GM23338 (cell line): ENCODE measurements at regions not wholly inside any gene's neighbourhood (a gene's known extent, or its start where the extent isn't known, plus 50 kb on each side); places are given as distances from the start of the nearest gene placed in this dataset.

Source experiments
- ATAC-seq: fragments of 200-7000 bp; cut with Tn5 transposase; 3 replicates; pipeline ENCODE4 v1.9.1; 2020
- DNase-seq: peaks from one replicate; pipeline ENCODE4 v3.0.0-alpha.2; 2015; ENCODE audit warnings: low spot score
- H2AFZ ChIP-seq: fragments of 200-600 bp; sonication (generic); 2 replicates; pipeline ENCODE4 v1.8.0; 2016; ENCODE audit warnings: antibody characterized with exemption, mild to moderate bottlenecking, moderate library complexity
- H3F3A ChIP-seq: fragments of 200-600 bp; sonication (generic); replicated peaks from 2 replicates; pipeline ENCODE4 v1.8.0; 2017; ENCODE audit warnings: antibody characterized with exemption, mixed run types, low read depth
- H3K27ac ChIP-seq: fragments of 200-600 bp; sonication (generic); 2 replicates; pipeline ENCODE4 v1.6.1; 2016; ENCODE audit warnings: low read depth
- H3K27me3 ChIP-seq: fragments of 200-600 bp; sonication (generic); 2 replicates; pipeline ENCODE4 v1.8.0; 2016; ENCODE audit warnings: mild to moderate bottlenecking, mixed run types, moderate library complexity; ENCODE audit not compliant: insufficient read depth
- H3K36me3 ChIP-seq: fragments of 200-600 bp; sonication (generic); 2 replicates; pipeline ENCODE4 v1.8.0; 2016; ENCODE audit warnings: mild to moderate bottlenecking; ENCODE audit not compliant: insufficient read depth
- H3K4me1 ChIP-seq: fragments of 200-600 bp; sonication (generic); 2 replicates; pipeline ENCODE4 v1.8.0; 2016; ENCODE audit warnings: mild to moderate bottlenecking, moderate library complexity; ENCODE audit not compliant: insufficient read depth
- H3K4me2 ChIP-seq: fragments of 200-600 bp; sonication (generic); 2 replicates; pipeline ENCODE4 v1.7.1; 2017; ENCODE audit warnings: mixed run types
- H3K4me3 ChIP-seq: fragments of 200-600 bp; sonication (generic); 2 replicates; pipeline ENCODE4 v1.6.1; 2016; ENCODE audit warnings: mixed run types
- H3K79me2 ChIP-seq: fragments of 200-600 bp; sonication (generic); replicated peaks from 2 replicates; pipeline ENCODE4 v1.8.0; 2017; ENCODE audit warnings: mild to moderate bottlenecking; ENCODE audit not compliant: insufficient read depth
- H3K9me2 ChIP-seq: fragments of 200-600 bp; sonication (generic); 2 replicates; pipeline ENCODE4 v1.8.0; 2017; ENCODE audit not compliant: insufficient read depth
- H4K20me1 ChIP-seq: fragments of 200-600 bp; sonication (generic); replicated peaks from 2 replicates; pipeline ENCODE4 v1.8.0; 2017; ENCODE audit warnings: mild to moderate bottlenecking; ENCODE audit not compliant: insufficient read depth
- H3K27ac Mint-ChIP-seq: 2 replicates; pipeline ENCODE4 v1.8.0; 2020; ENCODE audit warnings: inconsistent platforms, mild to moderate bottlenecking, moderate library complexity, mixed read lengths
- H3K27me3 Mint-ChIP-seq: 3 replicates; pipeline ENCODE4 v1.8.0; 2022; ENCODE audit warnings: low read depth, mild to moderate bottlenecking, moderate library complexity, mixed read lengths, inconsistent platforms; ENCODE audit not compliant: insufficient read depth, poor library complexity
- H3K36me3 Mint-ChIP-seq: 3 replicates; pipeline ENCODE4 v1.8.0; 2021; ENCODE audit warnings: low read depth, mild to moderate bottlenecking, inconsistent platforms, moderate library complexity, mixed read lengths
- H3K4me1 Mint-ChIP-seq: 3 replicates; pipeline ENCODE4 v1.8.0; 2020; ENCODE audit warnings: mild to moderate bottlenecking, inconsistent platforms, mixed read lengths
- H3K4me3 Mint-ChIP-seq: 3 replicates; pipeline ENCODE4 v1.8.0; 2021; ENCODE audit warnings: moderate library complexity, mild to moderate bottlenecking, inconsistent platforms, mixed read lengths
- H3K9me3 Mint-ChIP-seq: 3 replicates; pipeline ENCODE4 v1.8.0; 2020; ENCODE audit warnings: moderate library complexity, mild to moderate bottlenecking, inconsistent platforms, mixed read lengths
- CREB1 ChIP-seq: fragments of 250-450 bp; sonication (Bioruptor Pico); IDR thresholded peaks from 2 replicates; pipeline ENCODE4 v1.5.0; 2020; ENCODE audit warnings: low read depth, mild to moderate bottlenecking, moderate library complexity
- EZH2 ChIP-seq: fragments of 200-600 bp; sonication (generic); IDR thresholded peaks from one replicate; pipeline ENCODE4 v1.8.0; 2017; ENCODE audit warnings: antibody characterized with exemption, mild to moderate bottlenecking, low read depth; ENCODE audit not compliant: unreplicated experiment
- EZH2phosphoT487 ChIP-seq: fragments of 200-600 bp; sonication (generic); IDR thresholded peaks from one replicate; pipeline ENCODE4 v1.8.1; 2018; ENCODE audit warnings: antibody characterized with exemption; ENCODE audit not compliant: unreplicated experiment
- JUNB ChIP-seq: IDR thresholded peaks from one replicate; pipeline ENCODE4 v1.6.1; 2016; ENCODE audit warnings: antibody characterized with exemption; ENCODE audit not compliant: unreplicated experiment
- NANOG ChIP-seq: IDR thresholded peaks from 2 replicates; pipeline ENCODE4 v1.6.1; 2016; ENCODE audit warnings: antibody characterized with exemption, borderline replicate concordance
- POLR2AphosphoS5 ChIP-seq: IDR thresholded peaks from 2 replicates; pipeline ENCODE4 v1.6.1; 2016; ENCODE audit warnings: antibody characterized with exemption, low read depth
- STAT1 ChIP-seq: IDR thresholded peaks from one replicate; pipeline ENCODE4 v1.6.1; 2016; ENCODE audit warnings: antibody characterized with exemption; ENCODE audit not compliant: unreplicated experiment
- ZNF114 ChIP-seq: fragments of 250-450 bp; sonication (Bioruptor Pico); IDR thresholded peaks from 2 replicates; pipeline ENCODE4 v1.5.0; 2020; ENCODE audit warnings: mild to moderate bottlenecking, moderate library complexity
- ZNF331 ChIP-seq: fragments of 250-450 bp; sonication (Bioruptor Pico); IDR thresholded peaks from 2 replicates; pipeline ENCODE4 v1.5.0; 2020; ENCODE audit warnings: low read depth, mild to moderate bottlenecking, moderate library complexity
- ZNF462 ChIP-seq: fragments of 250-450 bp; sonication (Bioruptor Pico); IDR thresholded peaks from 2 replicates; pipeline ENCODE4 v1.5.0; 2020; ENCODE audit warnings: mild to moderate bottlenecking, moderate library complexity
- TF ChIP-seq, protein P1 (sequence below): IDR thresholded peaks from one replicate; pipeline ENCODE4 v1.6.1; 2018; ENCODE audit warnings: antibody characterized with exemption; ENCODE audit not compliant: unreplicated experiment
- TF ChIP-seq, protein P2 (sequence below), 2 experiments: fragments of 200-600 bp in 1 of 2; sonication (generic) in 1 of 2; conservative IDR thresholded peaks; 2 replicates each; pipeline versions ENCODE4 v1.5.1 to v1.6.1; 2016 to 2017; ENCODE audit warnings: antibody characterized with exemption in 2 of 2, low read depth in 2 of 2, mild to moderate bottlenecking in 2 of 2, moderate library complexity in 1 of 2
- TF ChIP-seq, protein P3 (sequence below): IDR thresholded peaks from 2 replicates; pipeline ENCODE4 v1.6.1; 2016; ENCODE audit warnings: antibody characterized with exemption

DNA sequence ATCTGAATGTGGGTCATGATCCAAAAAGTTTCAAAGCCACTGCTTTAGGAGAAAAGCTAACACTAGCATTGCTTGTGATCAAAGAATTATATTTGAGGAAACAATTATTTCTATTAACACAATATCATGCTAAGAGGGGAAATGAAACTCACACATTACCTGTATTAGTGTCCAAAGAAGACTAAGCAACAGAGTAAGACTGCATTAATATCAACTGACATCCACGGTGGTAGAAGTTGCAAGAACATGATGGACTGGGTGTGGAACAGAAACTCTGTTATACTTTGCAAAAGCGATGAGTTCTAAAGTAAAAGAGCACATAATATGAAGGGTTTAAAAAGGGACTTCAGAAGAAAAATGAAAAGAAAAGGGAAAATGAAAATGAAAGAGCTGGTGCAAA, 648.3 kb upstream of the NECTIN3 start:
- no peak overlapping the region for H3K4me2 ChIP-seq
- Mint-ChIP-seq H3K27me3 (no peaks in the 10 kb centered on the region), H3K36me3 (no peaks in the 10 kb centered on the region), H3K4me1 (peaks cover 7% of the 10 kb centered on the region), H3K27ac (no peak overlapping the region), H3K9me3 (no peaks in the 10 kb centered on the region), H3K4me3 (no peak overlapping the region)
- H3K36me3 ChIP-seq, result no peaks in the 10 kb centered on the region
- H3K4me3 ChIP-seq, result no peak overlapping the region
- H3K27me3 ChIP-seq, result no peaks in the 10 kb centered on the region
- no peaks in the 10 kb centered on the region for H3K4me1 ChIP-seq
- no peak for ATAC-seq
- TF ChIP-seq STAT1 (no peak), EZH2 (no peak), ZNF114 (no peak), NANOG (no peak), JUNB (no peak), ZNF331 (CRISPR knock-in tag) (no peak), ZNF462 (CRISPR knock-in tag) (no peak), EZH2phosphoT487 (no peak), POLR2AphosphoS5 (no peak), CREB1 (CRISPR knock-in tag) (no peak)
- TF ChIP-seq, protein P1, sequence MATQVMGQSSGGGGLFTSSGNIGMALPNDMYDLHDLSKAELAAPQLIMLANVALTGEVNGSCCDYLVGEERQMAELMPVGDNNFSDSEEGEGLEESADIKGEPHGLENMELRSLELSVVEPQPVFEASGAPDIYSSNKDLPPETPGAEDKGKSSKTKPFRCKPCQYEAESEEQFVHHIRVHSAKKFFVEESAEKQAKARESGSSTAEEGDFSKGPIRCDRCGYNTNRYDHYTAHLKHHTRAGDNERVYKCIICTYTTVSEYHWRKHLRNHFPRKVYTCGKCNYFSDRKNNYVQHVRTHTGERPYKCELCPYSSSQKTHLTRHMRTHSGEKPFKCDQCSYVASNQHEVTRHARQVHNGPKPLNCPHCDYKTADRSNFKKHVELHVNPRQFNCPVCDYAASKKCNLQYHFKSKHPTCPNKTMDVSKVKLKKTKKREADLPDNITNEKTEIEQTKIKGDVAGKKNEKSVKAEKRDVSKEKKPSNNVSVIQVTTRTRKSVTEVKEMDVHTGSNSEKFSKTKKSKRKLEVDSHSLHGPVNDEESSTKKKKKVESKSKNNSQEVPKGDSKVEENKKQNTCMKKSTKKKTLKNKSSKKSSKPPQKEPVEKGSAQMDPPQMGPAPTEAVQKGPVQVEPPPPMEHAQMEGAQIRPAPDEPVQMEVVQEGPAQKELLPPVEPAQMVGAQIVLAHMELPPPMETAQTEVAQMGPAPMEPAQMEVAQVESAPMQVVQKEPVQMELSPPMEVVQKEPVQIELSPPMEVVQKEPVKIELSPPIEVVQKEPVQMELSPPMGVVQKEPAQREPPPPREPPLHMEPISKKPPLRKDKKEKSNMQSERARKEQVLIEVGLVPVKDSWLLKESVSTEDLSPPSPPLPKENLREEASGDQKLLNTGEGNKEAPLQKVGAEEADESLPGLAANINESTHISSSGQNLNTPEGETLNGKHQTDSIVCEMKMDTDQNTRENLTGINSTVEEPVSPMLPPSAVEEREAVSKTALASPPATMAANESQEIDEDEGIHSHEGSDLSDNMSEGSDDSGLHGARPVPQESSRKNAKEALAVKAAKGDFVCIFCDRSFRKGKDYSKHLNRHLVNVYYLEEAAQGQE, result no peak
- TF ChIP-seq, protein P2, sequence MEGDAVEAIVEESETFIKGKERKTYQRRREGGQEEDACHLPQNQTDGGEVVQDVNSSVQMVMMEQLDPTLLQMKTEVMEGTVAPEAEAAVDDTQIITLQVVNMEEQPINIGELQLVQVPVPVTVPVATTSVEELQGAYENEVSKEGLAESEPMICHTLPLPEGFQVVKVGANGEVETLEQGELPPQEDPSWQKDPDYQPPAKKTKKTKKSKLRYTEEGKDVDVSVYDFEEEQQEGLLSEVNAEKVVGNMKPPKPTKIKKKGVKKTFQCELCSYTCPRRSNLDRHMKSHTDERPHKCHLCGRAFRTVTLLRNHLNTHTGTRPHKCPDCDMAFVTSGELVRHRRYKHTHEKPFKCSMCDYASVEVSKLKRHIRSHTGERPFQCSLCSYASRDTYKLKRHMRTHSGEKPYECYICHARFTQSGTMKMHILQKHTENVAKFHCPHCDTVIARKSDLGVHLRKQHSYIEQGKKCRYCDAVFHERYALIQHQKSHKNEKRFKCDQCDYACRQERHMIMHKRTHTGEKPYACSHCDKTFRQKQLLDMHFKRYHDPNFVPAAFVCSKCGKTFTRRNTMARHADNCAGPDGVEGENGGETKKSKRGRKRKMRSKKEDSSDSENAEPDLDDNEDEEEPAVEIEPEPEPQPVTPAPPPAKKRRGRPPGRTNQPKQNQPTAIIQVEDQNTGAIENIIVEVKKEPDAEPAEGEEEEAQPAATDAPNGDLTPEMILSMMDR (conservative IDR thresholded peaks at IDR 0.05; ENCODE audit: low read depth in 2 of 2), result no peak
- TF ChIP-seq, protein P3, sequence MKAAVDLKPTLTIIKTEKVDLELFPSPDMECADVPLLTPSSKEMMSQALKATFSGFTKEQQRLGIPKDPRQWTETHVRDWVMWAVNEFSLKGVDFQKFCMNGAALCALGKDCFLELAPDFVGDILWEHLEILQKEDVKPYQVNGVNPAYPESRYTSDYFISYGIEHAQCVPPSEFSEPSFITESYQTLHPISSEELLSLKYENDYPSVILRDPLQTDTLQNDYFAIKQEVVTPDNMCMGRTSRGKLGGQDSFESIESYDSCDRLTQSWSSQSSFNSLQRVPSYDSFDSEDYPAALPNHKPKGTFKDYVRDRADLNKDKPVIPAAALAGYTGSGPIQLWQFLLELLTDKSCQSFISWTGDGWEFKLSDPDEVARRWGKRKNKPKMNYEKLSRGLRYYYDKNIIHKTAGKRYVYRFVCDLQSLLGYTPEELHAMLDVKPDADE, result no peak
- no peak overlapping the region for H2AFZ ChIP-seq
- no peak for DNase-seq
- H3K27ac ChIP-seq, result no peak overlapping the region
- no peaks in the 10 kb centered on the region for H3K79me2 ChIP-seq
- H3K9me2 ChIP-seq, result peaks cover 10% of the 10 kb centered on the region; the same call in 1 of the 2 replicates
- H3F3A ChIP-seq, result no peaks in the 10 kb centered on the region
- H4K20me1 ChIP-seq, result no peaks in the 10 kb centered on the region
